Keratinocyte (primary cell): ENCODE measurements at regions not wholly inside any gene's neighbourhood (a gene's known extent, or its start where the extent isn't known, plus 50 kb on each side); places are given as distances from the start of the nearest gene placed in this dataset.

Experiments
- DNase-seq: peaks from one replicate; pipeline ENCODE4 v3.0.0-alpha.2; 2011; ENCODE audit warnings: low read depth, missing footprints, low spot score
- FAIRE-seq: peaks from 2 replicates; lab custom pipeline; 2011; peaks lifted over from hg19 to GRCh38; lab: Jason Lieb, UNC
- H2AFZ ChIP-seq: 2 replicates; pipeline ENCODE4 v1.6.0; 2012; ENCODE audit warnings: low read length, control low read depth, inconsistent platforms; ENCODE audit not compliant: control insufficient read depth
- H3K27ac ChIP-seq: 2 replicates; pipeline ENCODE4 v1.5.1; 2011; ENCODE audit warnings: low read length; ENCODE audit not compliant: control insufficient read depth, insufficient read depth
- H3K27me3 ChIP-seq: 3 replicates; pipeline ENCODE4 v1.6.0; 2011; ENCODE audit warnings: low read length; ENCODE audit not compliant: control insufficient read depth, insufficient read depth; ENCODE audit errors: extremely low read depth
- H3K36me3 ChIP-seq, 2 experiments: 2 replicates in 1 of 2; 3 replicates in 1 of 2; pipeline ENCODE4 v1.5.1; 2011; ENCODE audit warnings: low read length in 2 of 2, mild to moderate bottlenecking in 1 of 2; ENCODE audit not compliant: control insufficient read depth in 2 of 2, insufficient read depth in 2 of 2; ENCODE audit errors: extremely low read depth in 1 of 2
- H3K4me1 ChIP-seq: 3 replicates; pipeline ENCODE4 v1.5.1; 2011; ENCODE audit warnings: low read length; ENCODE audit not compliant: control insufficient read depth, insufficient read depth; ENCODE audit errors: extremely low read depth
- H3K4me2 ChIP-seq: 3 replicates; pipeline ENCODE4 v1.6.0; 2011; ENCODE audit warnings: low read depth, low read length; ENCODE audit not compliant: control insufficient read depth, insufficient read depth; ENCODE audit errors: extremely low read depth
- H3K4me3 ChIP-seq, 3 experiments: fragments of 200-600 bp in 1 of 3; sonication (generic) in 1 of 3; 2 replicates in 2 of 3; 3 replicates in 1 of 3; pipeline ENCODE4 v1.5.1; 2011 to 2016; ENCODE audit warnings: low read length in 3 of 3, mild to moderate bottlenecking in 3 of 3, control low read depth in 2 of 3, inconsistent platforms in 1 of 3, low read depth in 1 of 3, mixed read lengths in 1 of 3, mixed run types in 1 of 3, moderate library complexity in 1 of 3; ENCODE audit not compliant: control insufficient read depth in 2 of 3, insufficient read depth in 2 of 3; ENCODE audit errors: extremely low read depth in 1 of 3
- H3K79me2 ChIP-seq: 2 replicates; pipeline ENCODE4 v1.6.0; 2012; ENCODE audit warnings: low read length; ENCODE audit not compliant: control insufficient read depth, insufficient read depth
- H3K9ac ChIP-seq: 3 replicates; pipeline ENCODE4 v1.6.0; 2011; ENCODE audit warnings: low read length; ENCODE audit not compliant: control insufficient read depth, insufficient read depth; ENCODE audit errors: extremely low read depth
- H3K9me1 ChIP-seq: 3 replicates; pipeline ENCODE4 v1.6.0; 2011; ENCODE audit warnings: low read length; ENCODE audit not compliant: control insufficient read depth, insufficient read depth; ENCODE audit errors: extremely low read depth
- H3K9me3 ChIP-seq: 2 replicates; pipeline ENCODE4 v1.5.1; 2012; ENCODE audit warnings: low read depth, low read length; ENCODE audit not compliant: control insufficient read depth
- H4K20me1 ChIP-seq: 3 replicates; pipeline ENCODE4 v1.6.0; 2011; ENCODE audit warnings: low read length; ENCODE audit not compliant: control insufficient read depth, insufficient read depth; ENCODE audit errors: extremely low read depth
- CTCF ChIP-seq, 3 experiments: IDR thresholded peaks in 1 of 3; conservative IDR thresholded peaks in 1 of 3; optimal IDR thresholded peaks in 1 of 3; 2 replicates in 2 of 3; 3 replicates in 1 of 3; pipeline versions ENCODE3 to v1.5.1; 2011; ENCODE audit warnings: low read length in 3 of 3, mild to moderate bottlenecking in 3 of 3, moderate library complexity in 2 of 3, control low read depth in 1 of 3, inconsistent platforms in 1 of 3; ENCODE audit not compliant: insufficient read depth in 2 of 3; ENCODE audit errors: extremely low read depth in 1 of 3
- EZH2 ChIP-seq: IDR thresholded peaks from one replicate; pipeline ENCODE4 v1.6.1; 2012; ENCODE audit warnings: inconsistent platforms, mild to moderate bottlenecking, low read length, moderate library complexity
- dilution Hi-C: fragments of 300-500 bp; cut with MboI; formaldehyde crosslinking; loops from one replicate; pipeline ENCODE4 v1.7.0; 2020; ENCODE audit warnings: low sequenced_read_pairs; ENCODE audit not compliant: extremely low pct_ligation_motif_present

GRCh38 chr16:16905850-16906249 lies 526.9 kb downstream of the NPIPA7 start:
- FAIRE-seq: no peak
- H3K27me3 ChIP-seq: no peaks in the 10 kb centered on the region
- no peak overlapping the region for H2AFZ ChIP-seq
- H3K9ac ChIP-seq: no peak overlapping the region
- H3K4me2 ChIP-seq: no peak overlapping the region
- H3K79me2 ChIP-seq: no peaks in the 10 kb centered on the region
- no peaks in the 10 kb centered on the region for H3K36me3 ChIP-seq
- H3K27ac ChIP-seq: no peak overlapping the region
- dilution Hi-C loops: no loop called here
- TF ChIP-seq CTCF (optimal IDR thresholded peaks at IDR 0.05 in 1 of 3, IDR thresholded peaks at IDR 0.05 in 1 of 3, conservative IDR thresholded peaks at IDR 0.05 in 1 of 3; ENCODE audit: extremely low read depth in 1 of 3, insufficient read depth in 2 of 3, low read length in 3 of 3) (no peak), EZH2 (no peak)
- H4K20me1 ChIP-seq: no peaks in the 10 kb centered on the region
- no peaks in the 10 kb centered on the region for H3K9me3 ChIP-seq
- H3K4me3 ChIP-seq: no peak overlapping the region
- no peaks in the 10 kb centered on the region for H3K4me1 ChIP-seq
- no peaks in the 10 kb centered on the region for H3K9me1 ChIP-seq
- no peak for DNase-seq

DNA sequence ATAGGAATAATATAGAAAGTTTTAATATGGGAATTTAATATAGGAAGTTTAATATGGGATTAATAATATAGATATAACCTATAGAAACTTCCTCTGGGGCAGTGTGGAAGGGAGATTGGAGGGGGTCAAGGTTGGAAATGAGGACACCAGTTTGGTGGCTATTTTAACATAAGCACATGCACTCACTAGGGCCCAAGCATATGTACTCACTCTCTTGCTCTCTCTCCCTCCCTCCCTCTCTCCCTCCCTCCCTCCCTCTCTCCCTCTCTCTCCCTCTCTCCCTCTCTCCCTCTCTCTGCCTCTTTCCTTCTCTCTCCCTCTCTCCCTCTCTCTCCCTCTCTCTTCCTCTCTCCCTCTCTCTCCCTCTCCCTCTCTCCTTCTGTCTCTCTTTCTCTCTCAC lies 528.1 kb downstream of the NPIPA7 start:
- no peak overlapping the region for H3K4me2 ChIP-seq
- DNase-seq: no peak
- H3K27ac ChIP-seq: no peak overlapping the region
- no peak for FAIRE-seq
- H2AFZ ChIP-seq: no peak overlapping the region
- dilution Hi-C loops: no loop called here
- no peaks in the 10 kb centered on the region for H4K20me1 ChIP-seq
- H3K9ac ChIP-seq: no peak overlapping the region
- no peaks in the 10 kb centered on the region for H3K27me3 ChIP-seq
- no peaks in the 10 kb centered on the region for H3K36me3 ChIP-seq
- no peaks in the 10 kb centered on the region for H3K9me3 ChIP-seq
- H3K4me1 ChIP-seq: no peaks in the 10 kb centered on the region
- no peaks in the 10 kb centered on the region for H3K9me1 ChIP-seq
- no peak for TF ChIP-seq EZH2
- TF ChIP-seq CTCF (optimal IDR thresholded peaks at IDR 0.05 in 1 of 3, IDR thresholded peaks at IDR 0.05 in 1 of 3, conservative IDR thresholded peaks at IDR 0.05 in 1 of 3; ENCODE audit: extremely low read depth in 1 of 3, insufficient read depth in 2 of 3, low read length in 3 of 3): no peak
- H3K79me2 ChIP-seq: no peaks in the 10 kb centered on the region
- H3K4me3 ChIP-seq: no peak overlapping the region
